GM21737 (cell line): ENCODE measurements at regions not wholly inside any gene's neighbourhood (a gene's known extent, or its start where the extent isn't known, plus 50 kb on each side); places are given as distances from the start of the nearest gene placed in this dataset.
A peak's percentile ranks its signal among the peaks of the same experiment; 100 is the strongest.
"Not testable (repeated sequence)": the region's sequence is repeated elsewhere in the genome, so short reads cannot be mapped to it uniquely, and the experiment has no call there.

Experiments
- ATAC-seq: cut with Tn5 transposase; IDR thresholded peaks from one replicate; pipeline ENCODE4 v1.9.1; 2021; ENCODE audit warnings: mild to moderate bottlenecking, moderate library complexity; ENCODE audit not compliant: unreplicated experiment

DNA sequence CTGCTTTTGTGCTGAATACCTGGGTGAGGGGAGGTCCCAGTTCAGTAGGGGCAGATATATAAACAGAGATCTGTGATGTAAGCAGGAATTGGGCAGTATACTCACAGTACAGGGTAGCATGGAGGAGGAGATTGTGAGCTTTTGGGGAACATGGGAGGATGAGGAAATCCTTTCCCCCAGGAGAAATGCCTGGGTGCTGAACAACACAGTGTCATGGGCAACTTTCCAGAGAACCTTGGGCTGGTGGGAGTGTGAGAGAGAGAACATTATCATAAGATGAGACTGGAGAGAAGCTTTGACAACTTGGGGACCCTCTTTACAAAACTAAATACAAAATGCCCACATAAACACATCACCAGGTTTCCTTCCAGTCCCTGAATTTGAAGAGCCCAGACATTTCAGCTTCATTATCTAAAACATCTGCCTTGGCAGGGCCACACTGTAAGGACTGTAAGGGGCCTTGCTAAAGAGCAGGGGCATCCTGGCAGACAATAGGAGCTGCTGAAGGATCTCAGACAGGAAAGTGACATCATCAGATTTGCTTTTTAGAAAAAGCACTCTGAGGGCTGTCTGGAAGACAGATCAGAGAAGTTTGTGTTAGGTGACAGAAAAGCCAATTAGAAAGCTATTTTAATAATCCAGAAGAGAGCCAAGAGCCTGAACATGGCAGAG, 105.1 kb upstream of the FOXN2 start:
- ATAC-seq: no peak

DNA sequence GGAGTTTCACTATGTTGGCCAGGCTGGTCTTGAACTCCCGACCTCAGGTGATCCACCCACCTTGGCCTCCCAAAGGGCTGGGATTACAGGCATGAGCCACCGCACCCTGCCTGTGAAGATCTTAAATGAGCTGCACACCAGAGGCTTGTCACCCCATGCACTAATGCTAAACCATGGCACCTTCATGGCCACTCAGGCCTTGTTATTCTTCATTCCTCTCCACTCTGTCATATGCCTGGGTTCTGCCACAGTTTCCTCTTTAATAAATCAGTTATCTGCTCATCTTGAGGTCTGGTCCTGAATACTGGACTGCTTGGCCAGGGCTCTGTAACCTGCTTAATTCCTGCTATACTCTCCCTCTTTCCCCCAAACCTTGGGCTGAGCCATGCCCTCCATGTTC, 104.3 kb upstream of the FOXN2 start:
- no peak for ATAC-seq

DNA sequence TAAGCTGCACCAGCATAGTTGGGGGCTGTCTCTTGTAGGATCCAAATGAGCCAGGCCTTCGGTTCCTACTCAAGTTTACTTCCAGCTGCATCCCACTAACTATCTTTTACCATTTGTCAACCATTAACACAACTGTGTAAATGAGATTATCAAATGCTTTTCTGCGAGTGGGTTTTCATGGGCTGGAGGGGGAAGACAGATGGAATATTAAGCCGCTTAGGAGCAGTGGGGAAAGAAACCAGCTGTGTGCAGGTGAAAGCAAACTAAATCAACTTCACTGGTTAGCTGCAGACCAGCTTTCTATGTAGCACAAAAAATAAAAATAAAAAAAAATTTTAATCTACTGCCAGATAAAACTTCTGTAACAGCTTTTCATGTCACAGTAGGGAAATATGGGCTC, 100.8 kb upstream of the FOXN2 start:
- no peak for ATAC-seq

DNA sequence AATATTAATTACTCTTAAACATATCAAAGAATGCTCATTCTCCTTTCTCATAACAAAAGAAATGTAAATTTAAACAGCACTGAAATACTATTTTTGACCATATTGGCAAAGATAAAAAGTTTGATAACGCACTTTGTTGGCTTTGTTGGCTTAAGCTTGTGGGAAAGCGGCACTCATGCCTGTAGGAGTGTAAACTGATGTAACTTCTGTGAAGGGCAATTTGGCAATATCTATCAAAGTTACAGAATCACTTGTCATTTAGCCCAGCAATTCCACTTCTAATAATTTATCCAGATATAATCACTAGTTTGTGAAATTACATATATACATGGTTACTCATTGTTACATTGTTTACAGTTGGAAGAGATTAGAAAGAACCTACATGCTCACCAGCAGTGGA, 96.3 kb upstream of the FOXN2 start:
- ATAC-seq: no peak

DNA sequence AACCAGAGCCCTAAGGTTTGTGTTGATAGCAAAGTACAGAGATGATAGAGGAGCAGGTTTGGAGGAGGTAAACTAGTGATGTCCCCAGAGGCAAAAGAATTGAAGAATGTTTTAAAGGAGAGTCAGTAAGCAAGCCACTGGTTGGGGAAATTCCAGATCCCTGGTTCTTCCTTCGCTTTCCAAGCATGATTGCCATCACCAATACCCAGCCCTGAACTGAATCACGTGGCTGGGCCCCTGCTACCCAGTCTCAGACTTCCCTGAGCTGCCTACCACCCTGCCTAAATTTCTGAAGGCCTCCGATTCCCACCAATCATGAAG, 95.3 kb upstream of the FOXN2 start:
- ATAC-seq: no peak

DNA sequence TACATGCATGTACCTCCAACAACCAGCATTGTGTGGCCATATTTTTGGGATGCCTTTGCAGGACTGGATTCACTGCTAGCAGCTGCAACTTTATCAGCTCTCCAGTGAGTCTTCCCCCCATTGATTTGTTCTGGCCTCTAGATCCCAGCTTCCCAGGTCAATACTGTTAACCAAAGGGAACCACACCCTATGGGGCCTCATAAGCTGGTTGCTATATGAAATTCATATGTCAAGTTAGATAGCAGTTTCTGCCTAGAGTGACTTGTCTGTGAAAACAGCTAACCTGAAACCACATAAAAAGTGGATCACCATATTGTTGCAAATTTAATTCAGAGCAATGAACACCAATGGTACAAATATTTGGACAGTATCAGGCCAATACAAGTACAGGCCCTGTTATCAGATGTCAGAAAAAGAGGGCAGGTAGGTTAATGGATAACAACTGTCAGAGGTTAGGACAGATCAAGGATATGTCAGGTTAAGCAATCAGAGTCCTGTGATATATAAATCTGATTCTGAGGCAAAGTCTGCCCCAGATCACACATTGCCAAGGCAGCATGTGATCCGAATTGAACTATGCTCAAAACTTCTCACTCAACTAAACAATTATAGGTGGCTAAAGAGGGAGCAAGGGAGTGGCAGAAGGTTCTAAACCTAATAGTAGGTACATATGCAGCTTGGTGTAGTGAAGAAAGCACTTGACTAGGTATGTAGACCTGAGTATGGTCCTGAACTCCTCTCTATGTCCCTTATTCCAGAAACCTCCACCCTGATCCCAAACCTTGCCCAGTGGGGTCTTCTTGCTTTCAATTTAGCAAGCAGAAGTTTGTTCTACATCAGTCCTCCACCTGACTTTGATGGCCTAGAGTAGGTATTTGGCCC, 94.7 kb upstream of the FOXN2 start:
- no peak for ATAC-seq

DNA sequence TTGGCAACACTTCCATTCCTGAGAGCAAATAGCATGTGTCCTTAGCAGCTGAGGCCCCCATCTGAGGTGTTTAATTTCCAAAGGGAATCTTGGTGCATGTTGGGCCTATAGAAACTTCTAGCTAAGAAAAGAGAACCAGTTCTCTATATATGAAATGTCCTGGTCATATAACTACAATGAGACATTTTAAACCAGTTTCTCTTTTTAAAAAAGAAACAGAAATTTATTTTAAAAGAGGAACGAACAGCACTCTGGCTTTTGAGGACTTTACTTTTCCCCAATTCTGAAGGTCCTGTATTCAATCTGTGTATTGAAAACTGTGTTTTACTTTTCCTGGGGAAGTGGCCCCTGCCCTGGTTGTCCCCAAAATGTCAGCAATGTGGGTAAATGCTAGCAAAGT, 94.0 kb upstream of the FOXN2 start:
- no peak for ATAC-seq

DNA sequence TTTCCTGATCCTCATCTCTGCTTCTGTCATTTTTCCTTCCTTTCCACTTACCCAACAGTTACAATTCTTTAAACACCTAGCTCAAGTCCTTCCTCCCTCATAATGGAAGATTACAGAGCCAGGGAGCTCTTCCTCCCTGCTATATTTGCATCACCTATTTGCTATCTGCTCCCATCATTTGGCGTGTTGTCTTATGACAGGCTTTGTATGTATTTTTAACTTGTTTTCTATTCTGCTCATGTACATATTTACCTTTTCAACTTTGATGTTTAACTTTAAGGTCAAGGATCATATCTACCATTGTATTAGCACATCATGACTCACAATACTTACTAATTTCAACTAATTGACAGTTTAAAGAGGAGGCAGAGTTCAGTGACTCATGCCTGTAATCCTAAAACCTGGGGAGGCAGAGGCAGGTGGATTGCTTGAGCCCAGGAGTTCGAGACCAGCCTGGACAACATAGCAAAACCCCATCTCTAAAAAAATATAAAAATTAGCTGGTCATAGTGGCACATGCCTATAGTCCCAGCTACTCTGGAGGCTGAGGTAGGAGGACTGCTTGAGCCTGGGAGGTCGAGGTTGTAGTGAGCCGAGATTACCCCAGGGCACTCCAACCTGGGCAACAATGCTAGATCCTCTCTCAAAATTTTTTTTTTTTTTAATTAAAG, 92.5 kb upstream of the FOXN2 start:
- no peak for ATAC-seq

DNA sequence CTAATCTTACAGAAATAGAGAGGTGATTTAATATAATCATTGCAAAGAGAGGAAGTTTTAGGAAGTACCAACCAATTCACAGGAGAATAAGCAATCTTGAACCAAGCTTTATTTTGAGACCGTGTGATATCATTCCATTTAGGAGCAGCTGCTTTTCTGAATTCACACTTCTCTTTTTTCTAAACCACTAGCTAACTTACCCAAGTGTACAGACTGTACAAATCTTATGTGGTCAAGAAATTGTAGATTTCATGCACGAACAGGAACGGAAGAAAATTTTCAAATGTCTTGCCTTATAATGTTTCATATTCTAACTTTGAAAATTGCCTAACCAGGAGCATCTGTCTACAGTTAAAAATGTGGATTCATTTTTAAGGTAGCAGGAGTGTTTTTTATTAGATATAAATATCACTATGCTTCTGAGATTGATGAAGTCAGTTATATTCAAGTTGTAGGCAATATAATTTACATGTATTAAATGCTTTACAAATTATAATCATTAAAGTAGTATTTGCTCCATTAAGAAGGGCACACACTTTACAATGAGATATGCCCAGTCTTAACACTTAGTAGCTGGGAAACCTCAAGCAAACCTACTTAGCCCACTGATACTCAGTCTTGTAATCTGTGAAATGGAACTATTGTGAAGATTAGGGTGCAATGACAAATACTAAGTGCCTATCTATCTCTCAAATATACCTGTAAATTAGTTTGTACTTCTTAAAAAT, 86.7 kb upstream of the FOXN2 start:
- ATAC-seq: peak; percentile 67

DNA sequence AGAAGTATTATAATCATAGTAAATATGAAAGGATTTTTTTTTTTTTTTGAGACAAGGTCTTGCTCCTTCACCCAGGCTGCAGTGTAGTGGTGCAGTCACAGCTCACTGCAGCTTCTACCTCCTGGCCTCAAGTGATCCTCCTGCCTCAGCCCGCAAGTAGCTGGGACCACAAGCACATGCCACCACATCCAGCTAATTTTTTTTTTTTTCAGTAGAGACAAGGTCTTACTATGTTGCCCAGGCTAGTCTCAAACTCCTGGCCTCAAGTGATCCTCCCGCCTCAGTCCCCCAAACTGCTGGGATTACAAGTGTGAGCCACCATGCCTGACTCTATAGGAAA, 86.2 kb upstream of the FOXN2 start:
- ATAC-seq: no peak

DNA sequence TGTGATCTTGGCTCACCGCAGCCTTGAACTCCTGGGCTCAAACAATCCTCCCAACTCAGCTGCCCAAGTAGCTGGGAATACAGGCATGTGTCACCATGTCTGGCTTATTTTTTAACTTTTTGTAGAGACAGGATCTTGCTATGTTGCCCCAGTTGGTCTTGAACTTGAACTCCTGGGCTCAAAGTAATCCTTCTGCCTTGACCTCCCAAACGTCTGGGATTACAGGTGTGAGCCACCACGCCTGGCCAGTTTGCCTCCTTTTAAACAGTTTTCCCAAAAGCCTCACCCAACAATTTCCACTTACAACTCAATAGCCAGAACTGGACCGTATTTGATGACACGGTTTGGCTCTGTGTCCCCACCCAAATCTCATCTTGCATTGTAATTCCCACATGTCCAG, 85.4 kb upstream of the FOXN2 start:
- no peak for ATAC-seq

DNA sequence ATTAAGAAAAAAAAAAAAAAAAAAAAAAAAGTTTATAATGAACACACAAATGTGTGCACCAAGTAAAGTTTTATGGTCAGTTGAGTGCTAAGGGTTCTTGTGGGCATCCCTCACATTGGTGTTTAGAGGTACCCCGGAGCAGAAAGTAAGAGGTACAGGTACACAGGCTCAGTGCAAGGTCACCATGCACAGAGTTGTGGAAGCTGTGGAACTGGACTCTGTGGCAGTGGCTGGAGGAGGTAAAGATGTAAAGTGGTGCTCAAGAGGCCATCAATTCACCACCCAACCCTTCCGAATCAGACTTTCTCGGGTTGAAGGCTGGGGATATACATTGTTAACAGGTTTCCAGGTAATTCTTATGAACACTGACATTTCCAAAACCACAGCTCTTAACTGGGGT, 83.6 kb upstream of the FOXN2 start:
- ATAC-seq: no peak

DNA sequence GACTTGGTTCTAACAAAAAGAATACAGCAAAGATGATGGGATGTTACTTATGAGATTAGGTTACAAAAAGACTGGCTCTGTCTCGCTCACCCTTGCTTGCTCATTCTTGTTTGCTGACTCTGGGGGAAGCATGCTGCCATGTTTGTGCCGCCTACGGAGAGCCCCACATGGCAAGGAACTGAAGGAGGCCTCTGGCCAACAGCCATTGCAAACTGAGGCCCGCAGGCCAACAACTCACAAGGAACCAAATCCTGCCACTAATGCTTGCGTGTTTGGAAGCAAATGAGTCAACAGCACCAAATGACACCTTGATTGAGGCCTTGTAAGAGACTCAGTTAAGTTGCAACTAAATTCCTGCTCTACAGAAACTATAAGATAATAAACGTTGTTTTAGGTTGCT, 82.1 kb upstream of the FOXN2 start:
- ATAC-seq: no peak

DNA sequence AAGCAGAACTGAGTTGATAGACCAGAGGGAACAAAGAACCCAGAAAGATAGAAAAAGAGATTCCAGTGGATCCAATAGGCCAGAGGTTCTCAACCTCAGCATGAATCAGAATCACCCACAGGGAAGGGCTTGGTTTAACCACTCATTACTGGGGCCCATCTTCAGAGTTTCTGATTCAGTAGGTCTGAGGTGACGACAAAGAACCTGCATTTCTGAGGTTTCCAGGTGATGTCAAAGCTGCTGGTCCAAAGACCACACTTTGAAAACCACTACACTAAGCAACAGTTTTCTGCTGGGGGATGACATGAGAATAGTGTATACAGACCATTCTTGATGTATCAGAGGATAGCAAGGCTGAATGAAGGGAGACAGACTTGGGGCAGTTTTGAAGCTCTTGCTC, 81.5 kb upstream of the FOXN2 start:
- no peak for ATAC-seq

DNA sequence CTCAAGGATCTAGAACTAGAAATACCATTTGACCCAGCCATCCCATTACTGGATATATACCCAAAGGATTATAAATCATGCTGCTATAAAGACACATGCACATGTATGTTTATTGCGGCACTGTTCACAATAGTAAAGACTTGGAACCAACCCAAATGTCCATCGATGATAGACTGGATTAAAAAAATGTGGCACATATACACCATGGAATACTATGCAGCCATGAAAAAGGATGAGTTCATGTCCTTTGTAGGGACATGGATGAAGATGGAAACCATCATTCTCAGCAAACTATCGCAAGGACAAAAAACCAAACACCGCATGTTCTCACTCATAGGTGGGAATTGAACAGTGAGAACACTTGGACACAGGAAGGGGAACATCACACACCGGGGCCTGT, 80.7 kb upstream of the FOXN2 start:
- ATAC-seq: not testable (repeated sequence)

DNA sequence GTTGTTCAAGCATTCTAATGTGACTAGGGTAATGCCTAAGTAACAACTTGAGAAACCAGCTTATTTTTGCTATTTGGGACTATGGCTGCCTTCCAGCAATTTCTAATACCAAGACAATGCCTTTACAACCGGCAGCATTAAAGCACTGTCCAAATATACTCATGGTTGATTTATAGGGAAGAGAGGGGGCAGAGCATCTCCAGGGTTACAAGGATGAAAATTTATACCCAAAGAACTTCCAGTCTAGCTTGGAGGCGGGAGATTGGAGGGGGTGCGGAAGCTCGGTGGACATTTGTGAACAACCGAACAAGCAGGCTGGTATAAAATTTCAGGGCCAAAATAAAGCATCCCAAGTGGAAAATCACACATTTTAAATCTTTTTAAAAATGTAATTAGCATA, 79.4 kb upstream of the FOXN2 start:
- ATAC-seq: no peak

DNA sequence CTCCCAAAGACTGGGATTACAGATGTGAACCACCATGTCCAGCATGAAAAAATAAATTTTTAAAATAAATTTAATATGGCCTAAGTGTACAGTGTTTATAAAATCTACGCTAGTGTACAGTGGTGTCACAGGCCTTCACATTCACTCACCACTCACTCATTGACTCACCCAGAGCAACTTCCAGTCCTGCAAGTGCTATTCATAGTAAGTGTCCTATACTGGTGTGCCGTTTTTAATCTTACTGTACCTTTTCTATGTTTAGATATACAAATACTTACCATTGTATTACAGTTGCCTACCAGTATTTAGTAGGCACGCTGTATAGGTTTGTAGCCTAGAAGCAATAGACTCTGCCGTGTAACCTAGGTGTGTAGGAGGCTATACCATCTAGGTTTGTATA, 76.1 kb upstream of the FOXN2 start:
- ATAC-seq: no peak

DNA sequence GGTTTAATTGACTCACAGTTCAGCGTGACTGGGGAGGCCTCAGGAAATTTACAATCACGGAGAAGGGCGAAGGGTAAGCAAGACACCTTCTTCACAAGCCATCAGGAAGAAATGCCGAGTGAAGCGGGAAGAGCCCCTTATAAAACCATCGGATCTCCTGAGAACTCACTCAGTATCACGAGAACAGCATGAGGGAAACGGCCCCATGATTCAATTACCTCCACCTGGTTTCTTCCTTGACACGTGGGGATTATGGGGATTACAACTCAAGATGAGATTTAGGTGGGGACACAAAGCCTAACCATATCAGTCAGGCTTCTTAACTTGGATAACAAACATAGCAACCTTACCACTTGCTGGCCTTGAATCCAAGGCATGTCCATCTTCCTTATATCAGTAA, 73.6 kb upstream of the FOXN2 start:
- ATAC-seq: no peak

DNA sequence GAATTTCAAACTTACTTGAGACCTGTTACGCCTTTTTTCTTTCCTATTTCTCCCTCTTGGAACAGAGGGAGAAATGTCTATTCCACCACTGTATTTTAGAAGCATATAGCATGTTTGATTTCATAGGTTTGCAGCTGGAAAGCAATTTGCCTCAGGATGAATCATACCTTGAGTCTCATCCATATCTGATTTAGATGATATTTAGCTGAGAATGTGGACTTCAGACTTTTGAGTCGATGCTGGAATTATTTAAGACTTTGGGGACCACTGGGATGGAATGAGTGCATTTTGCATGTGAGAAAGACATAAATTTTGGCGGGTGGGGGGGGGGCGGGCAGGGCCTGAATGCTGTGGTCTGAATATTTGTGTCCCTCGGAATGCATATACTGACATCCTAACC, 67.3 kb upstream of the FOXN2 start:
- ATAC-seq: no peak

DNA sequence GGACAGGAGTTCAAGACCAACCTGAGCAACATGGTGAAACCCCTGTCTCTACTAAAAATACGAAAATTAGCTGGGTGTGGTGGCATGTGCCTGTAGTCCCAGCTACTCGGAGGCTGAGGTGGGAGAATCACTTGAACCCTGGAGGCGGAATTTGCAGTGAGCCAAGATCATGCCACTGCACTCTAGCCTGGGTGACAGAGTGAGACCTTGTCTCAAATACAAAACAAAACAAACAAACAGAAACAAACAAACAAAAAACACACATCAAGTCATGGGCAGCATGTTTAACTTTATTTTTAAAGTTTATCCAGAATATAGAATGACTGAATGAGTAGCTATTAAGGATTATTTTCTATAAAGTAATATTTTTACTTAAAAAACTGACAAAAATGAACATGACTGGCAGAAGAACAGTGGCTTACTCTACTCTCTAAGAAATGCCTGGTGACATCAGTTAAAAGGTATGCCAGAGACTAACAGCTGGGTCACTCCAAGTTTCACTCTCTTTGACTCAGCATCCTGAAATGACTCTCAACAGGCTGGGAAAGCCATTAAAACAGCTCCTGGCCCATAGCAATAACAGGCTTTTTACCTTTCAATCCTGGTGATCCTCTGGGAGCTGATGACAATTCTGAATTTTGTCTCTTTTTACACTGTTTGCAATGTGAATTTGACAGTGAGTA, 66.1 kb upstream of the FOXN2 start:
- ATAC-seq: peak; percentile 75

DNA sequence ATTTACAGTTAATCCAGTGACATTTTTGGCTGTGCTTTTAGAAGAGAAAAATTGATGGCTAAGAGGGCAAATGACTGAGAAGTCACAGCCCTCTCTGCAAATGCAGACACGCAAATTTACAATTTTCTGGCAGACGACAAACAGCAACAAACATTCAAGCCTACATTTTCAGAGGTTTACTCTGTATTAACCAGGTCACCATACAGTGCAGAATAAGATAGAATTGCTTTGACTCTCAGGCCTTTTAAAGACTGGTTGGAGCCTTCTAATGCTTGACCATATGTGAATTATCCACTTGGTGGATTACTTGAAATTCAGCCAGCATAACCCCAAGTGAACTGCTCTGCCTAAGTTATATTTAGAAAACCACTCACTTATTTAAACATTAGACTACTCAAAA, 65.5 kb upstream of the FOXN2 start:
- ATAC-seq: no peak
